ENCODE measurements at regions not wholly inside any gene's neighbourhood (a gene's known extent, or its start where the extent isn't known, plus 50 kb on each side); places are given as distances from the start of the nearest gene placed in this dataset.

DNA sequence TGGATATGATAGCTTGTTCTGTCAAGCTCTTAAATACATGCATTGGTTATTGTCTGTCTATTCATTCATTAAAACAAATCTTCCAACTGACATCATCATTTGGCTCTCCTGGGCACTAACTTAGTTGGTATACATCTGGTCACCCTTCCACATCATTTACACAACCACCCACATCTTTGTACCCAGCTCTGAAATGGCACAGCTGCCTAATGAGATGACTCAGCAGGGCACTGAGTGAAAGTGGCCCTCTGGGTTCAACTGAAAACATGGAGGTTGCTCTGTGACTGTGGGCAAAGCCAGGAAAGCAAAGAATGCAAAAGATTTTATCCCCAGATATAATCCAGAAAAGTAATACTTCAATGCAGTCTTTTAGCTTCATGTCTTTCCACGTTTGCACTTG is 234.0 kb upstream of the MAP2 start:
- H3K4me3 ChIP-seq (ENCODE audit: low read length, poor library complexity, severe bottlenecking): no peak overlapping the region
- no peaks in the 10 kb centered on the region for H3K9me3 ChIP-seq (ENCODE audit: insufficient read depth, low read depth, low read length)
- no peaks in the 10 kb centered on the region for H3K9me2 ChIP-seq (replicated peaks; ENCODE audit: low read depth, low read length)
- no peak overlapping the region for H2AFZ ChIP-seq (ENCODE audit: low read length)
- no peak overlapping the region for H3K9ac ChIP-seq (ENCODE audit: low read depth, low read length, poor library complexity, severe bottlenecking)
- H3K27me3 ChIP-seq (ENCODE audit: insufficient read depth, low read length, poor library complexity, severe bottlenecking): no peaks in the 10 kb centered on the region
- no peaks in the 10 kb centered on the region for H3K4me1 ChIP-seq (ENCODE audit: insufficient read depth, low read length, poor library complexity, severe bottlenecking)
- TF ChIP-seq EZH2phosphoT487 (IDR thresholded peaks at IDR 0.05; ENCODE audit: borderline replicate concordance): no peak
- TF ChIP-seq, protein P1, sequence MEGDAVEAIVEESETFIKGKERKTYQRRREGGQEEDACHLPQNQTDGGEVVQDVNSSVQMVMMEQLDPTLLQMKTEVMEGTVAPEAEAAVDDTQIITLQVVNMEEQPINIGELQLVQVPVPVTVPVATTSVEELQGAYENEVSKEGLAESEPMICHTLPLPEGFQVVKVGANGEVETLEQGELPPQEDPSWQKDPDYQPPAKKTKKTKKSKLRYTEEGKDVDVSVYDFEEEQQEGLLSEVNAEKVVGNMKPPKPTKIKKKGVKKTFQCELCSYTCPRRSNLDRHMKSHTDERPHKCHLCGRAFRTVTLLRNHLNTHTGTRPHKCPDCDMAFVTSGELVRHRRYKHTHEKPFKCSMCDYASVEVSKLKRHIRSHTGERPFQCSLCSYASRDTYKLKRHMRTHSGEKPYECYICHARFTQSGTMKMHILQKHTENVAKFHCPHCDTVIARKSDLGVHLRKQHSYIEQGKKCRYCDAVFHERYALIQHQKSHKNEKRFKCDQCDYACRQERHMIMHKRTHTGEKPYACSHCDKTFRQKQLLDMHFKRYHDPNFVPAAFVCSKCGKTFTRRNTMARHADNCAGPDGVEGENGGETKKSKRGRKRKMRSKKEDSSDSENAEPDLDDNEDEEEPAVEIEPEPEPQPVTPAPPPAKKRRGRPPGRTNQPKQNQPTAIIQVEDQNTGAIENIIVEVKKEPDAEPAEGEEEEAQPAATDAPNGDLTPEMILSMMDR (conservative IDR thresholded peaks at IDR 0.05; ENCODE audit: low read length): no peak
- no peak overlapping the region for H3K4me2 ChIP-seq (ENCODE audit: low read depth, low read length, poor library complexity, severe bottlenecking)
- H3K36me3 ChIP-seq (ENCODE audit: insufficient read depth, low read length): no peaks in the 10 kb centered on the region; the same call in 1 of the 2 replicates
- H3K79me2 ChIP-seq (ENCODE audit: insufficient read depth, low read length): no peaks in the 10 kb centered on the region
- H4K20me1 ChIP-seq (ENCODE audit: insufficient read depth, low read length, poor library complexity, severe bottlenecking): no peaks in the 10 kb centered on the region
- H3F3A ChIP-seq (ENCODE audit: low read depth): no peaks in the 10 kb centered on the region

DNA sequence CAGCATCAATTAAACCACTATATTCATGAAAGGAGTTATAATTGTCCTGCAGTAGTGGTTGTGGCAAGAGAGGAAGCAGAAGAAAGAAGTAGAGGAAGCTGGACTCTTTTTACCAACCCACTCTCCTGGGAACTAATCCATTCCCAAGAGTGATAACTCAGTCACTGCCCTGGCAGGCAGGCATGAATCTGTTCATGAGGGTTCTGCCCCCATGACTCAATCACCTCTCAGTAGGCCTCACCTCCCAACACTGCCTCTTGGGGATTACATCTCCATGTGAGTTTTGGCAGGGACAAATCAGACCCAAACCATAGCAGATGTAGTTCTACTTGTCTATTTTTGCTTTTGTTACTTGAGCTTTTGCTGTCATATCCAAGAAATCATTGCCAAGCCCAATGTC is 232.7 kb upstream of the MAP2 start:
- no peak overlapping the region for H3K4me2 ChIP-seq (ENCODE audit: low read depth, low read length, poor library complexity, severe bottlenecking)
- H3K9ac ChIP-seq (ENCODE audit: low read depth, low read length, poor library complexity, severe bottlenecking): no peak overlapping the region
- no peaks in the 10 kb centered on the region; the same call in 1 of the 2 replicates for H3K36me3 ChIP-seq (ENCODE audit: insufficient read depth, low read length)
- H2AFZ ChIP-seq (ENCODE audit: low read length): no peak overlapping the region
- no peak overlapping the region for H3K4me3 ChIP-seq (ENCODE audit: low read length, poor library complexity, severe bottlenecking)
- H4K20me1 ChIP-seq (ENCODE audit: insufficient read depth, low read length, poor library complexity, severe bottlenecking): no peaks in the 10 kb centered on the region
- no peaks in the 10 kb centered on the region for H3K79me2 ChIP-seq (ENCODE audit: insufficient read depth, low read length)
- H3K27me3 ChIP-seq (ENCODE audit: insufficient read depth, low read length, poor library complexity, severe bottlenecking): no peaks in the 10 kb centered on the region
- H3F3A ChIP-seq (ENCODE audit: low read depth): no peaks in the 10 kb centered on the region
- TF ChIP-seq, protein P1 (conservative IDR thresholded peaks at IDR 0.05; ENCODE audit: low read length): no peak
- no peak for TF ChIP-seq EZH2phosphoT487 (IDR thresholded peaks at IDR 0.05; ENCODE audit: borderline replicate concordance)
- H3K9me2 ChIP-seq (replicated peaks; ENCODE audit: low read depth, low read length): no peaks in the 10 kb centered on the region
- no peaks in the 10 kb centered on the region for H3K9me3 ChIP-seq (ENCODE audit: insufficient read depth, low read depth, low read length)
- no peaks in the 10 kb centered on the region for H3K4me1 ChIP-seq (ENCODE audit: insufficient read depth, low read length, poor library complexity, severe bottlenecking)

DNA sequence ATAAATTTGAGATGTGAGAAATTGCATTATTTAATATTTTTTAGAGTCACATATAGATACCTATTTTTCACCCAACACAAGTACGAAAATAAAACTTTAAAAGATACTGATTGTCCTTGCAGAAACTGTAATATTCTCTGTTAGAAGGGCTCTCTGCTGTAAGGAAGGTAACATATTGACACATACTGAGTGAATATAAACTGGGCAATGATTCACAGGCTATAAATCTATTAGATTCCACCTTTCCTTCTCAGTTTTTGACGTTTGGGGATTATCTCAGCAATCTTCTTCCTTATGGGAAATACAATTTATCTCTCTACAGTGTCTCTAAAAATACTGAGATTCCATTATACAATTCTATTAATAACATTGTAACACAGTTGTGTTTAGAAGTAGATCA is 229.1 kb upstream of the MAP2 start:
- no peaks in the 10 kb centered on the region for H3K4me1 ChIP-seq (ENCODE audit: insufficient read depth, low read length, poor library complexity, severe bottlenecking)
- no peak overlapping the region for H2AFZ ChIP-seq (ENCODE audit: low read length)
- H3K9ac ChIP-seq (ENCODE audit: low read depth, low read length, poor library complexity, severe bottlenecking): no peak overlapping the region
- no peaks in the 10 kb centered on the region for H3F3A ChIP-seq (ENCODE audit: low read depth)
- H3K9me2 ChIP-seq (replicated peaks; ENCODE audit: low read depth, low read length): no peaks in the 10 kb centered on the region
- no peaks in the 10 kb centered on the region for H3K9me3 ChIP-seq (ENCODE audit: insufficient read depth, low read depth, low read length)
- H3K4me2 ChIP-seq (ENCODE audit: low read depth, low read length, poor library complexity, severe bottlenecking): no peak overlapping the region
- H3K36me3 ChIP-seq (ENCODE audit: insufficient read depth, low read length): no peaks in the 10 kb centered on the region
- no peak for TF ChIP-seq EZH2phosphoT487 (IDR thresholded peaks at IDR 0.05; ENCODE audit: borderline replicate concordance)
- TF ChIP-seq, protein P1 (conservative IDR thresholded peaks at IDR 0.05; ENCODE audit: low read length): no peak
- H3K27me3 ChIP-seq (ENCODE audit: insufficient read depth, low read length, poor library complexity, severe bottlenecking): no peaks in the 10 kb centered on the region
- H4K20me1 ChIP-seq (ENCODE audit: insufficient read depth, low read length, poor library complexity, severe bottlenecking): no peaks in the 10 kb centered on the region
- no peak overlapping the region for H3K4me3 ChIP-seq (ENCODE audit: low read length, poor library complexity, severe bottlenecking)
- no peaks in the 10 kb centered on the region for H3K79me2 ChIP-seq (ENCODE audit: insufficient read depth, low read length)

Data from Loucy (cell line).